HG03064 (cell line): ENCODE measurements at regions not wholly inside any gene's neighbourhood (a gene's known extent, or its start where the extent isn't known, plus 50 kb on each side); places are given as distances from the start of the nearest gene placed in this dataset.

Experiments used
- ATAC-seq: cut with Tn5 transposase; IDR thresholded peaks from one replicate; pipeline ENCODE4 v1.9.1; 2021; ENCODE audit warnings: low read depth; ENCODE audit not compliant: unreplicated experiment

DNA sequence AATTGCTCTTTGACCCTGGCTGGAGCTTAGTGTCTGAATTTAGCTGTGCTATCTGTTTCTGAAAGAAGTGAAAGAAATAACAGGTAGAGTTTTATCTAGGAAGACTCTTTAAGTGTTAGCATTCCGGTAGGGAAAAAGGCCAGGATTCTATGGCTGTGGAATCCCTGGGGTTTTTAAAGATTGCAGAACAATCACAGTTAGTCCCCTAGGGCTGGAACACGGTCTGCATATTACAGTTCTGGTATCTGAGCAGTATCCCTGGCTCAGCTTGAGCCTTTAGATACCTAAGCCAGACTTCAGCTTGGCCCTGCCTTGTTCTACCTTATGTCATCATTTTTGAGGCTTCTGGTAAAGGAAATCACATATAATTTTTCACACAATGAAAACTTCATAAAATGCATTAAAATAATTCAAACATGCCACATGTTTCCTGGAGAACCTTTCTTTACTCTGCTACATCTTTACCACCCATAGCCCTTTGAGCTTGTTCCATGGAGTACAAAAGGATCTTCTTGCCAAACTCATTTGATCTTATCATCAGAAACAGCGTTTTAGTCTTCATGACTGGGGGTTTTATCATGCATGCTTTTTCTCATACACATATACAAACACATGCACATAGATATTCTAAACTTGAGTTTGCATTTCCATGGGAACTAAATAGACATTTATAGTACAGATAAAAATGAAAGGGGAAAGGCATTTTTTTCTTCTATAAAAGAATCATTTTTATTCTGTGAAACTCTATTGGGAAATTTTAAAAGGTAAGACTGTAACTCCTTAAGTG is 410.8 kb downstream of the CETN3 start:
- no peak for ATAC-seq

- ATAC-seq, result no peak
Measured at GRCh38 chr5:89996890-89997289, 412.7 kb downstream of the CETN3 start.

GRCh38 chr5:89996335-89996734 is 413.2 kb downstream of the CETN3 start:
- ATAC-seq, result no peak

DNA sequence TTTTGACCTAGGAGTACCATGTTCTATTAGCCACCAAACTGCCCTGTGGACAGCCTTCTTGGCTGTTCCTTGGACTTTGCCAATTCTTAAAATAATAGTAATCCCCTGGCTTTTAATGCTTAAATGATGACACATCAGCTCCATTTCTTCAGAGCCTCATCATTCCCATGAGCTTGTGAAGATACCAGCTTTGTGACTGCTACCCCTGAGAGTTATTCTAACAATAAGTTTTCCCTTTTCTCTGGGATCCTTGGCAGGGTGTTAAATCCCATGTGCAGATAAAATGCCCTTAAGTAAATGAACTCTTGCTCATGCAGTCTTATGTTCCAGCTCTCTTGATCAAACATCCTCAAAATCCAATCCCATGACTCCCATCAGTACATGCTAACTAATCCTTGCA is 415.3 kb downstream of the CETN3 start:
- no peak for ATAC-seq

GRCh38 chr5:89992201-89992600 is 417.4 kb downstream of the CETN3 start:
- no peak for ATAC-seq

DNA sequence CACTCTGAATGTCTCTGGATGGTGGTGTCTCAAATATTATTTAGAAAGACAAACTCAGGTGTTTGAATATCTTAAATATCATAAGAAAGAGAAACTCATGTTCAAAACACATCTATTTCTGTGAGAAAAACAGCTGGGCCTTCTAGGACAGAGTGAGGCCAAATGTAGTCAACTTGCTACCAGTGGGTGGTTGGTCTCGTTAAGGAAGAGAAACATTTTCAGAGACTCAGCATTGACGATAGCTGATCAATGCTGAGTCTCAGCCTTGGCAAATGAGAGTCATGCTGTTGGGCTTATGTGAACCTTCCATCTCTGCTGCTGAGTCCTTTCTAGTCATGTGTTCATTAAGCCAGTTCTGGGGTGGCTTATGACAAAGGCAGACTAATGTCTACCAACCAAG is 418.0 kb downstream of the CETN3 start:
- ATAC-seq, result no peak

DNA sequence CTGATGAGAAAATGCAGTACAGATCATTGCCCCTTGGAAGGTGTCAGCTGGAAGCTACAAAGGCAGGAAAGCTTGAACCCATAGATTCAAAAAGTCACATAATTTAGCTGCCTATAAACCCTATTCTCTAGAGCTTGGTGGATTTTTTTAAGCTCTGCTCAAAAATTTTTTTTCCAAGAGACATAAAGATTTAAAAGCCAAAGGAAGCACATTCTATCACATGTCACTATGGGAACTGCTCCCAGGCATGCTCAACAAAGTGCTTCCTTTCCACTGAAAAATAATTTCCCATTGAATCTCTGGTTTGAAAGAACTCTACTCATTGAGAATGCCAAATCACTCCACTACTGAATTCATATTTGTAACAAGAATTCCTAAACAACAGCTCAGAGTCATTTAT is 419.8 kb downstream of the CETN3 start:
- ATAC-seq, result no peak

DNA sequence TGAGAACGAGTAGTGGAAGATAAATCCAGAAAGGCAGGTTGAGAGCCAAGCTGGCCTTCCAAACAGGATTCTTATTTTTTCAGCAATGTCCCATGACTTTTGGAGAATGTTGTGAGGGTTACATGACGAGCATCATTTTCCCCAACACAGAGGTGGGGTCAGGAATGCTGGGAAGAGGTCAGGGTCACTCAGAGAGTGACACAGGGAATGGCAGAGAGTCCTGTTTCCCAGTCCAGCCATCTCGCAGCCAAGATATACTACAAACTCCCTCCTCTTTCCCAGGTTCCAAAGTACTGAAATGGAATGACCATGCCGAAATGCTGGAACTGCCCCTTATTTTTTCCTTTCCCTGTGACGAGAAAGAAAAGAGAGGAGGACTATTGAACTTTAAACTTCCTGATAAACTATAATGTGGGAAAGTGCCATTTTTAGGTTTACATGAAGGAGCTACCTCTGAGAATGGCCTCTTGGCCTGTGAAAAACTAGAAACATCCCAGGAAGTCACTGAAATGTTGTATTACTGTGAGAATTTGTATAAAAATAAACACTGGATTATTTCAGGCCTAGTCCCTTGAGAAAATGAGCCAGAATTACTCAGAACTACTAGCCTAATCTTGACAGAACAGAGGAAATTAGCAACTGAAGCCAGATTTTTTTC is 420.4 kb downstream of the CETN3 start:
- ATAC-seq, result no peak

DNA sequence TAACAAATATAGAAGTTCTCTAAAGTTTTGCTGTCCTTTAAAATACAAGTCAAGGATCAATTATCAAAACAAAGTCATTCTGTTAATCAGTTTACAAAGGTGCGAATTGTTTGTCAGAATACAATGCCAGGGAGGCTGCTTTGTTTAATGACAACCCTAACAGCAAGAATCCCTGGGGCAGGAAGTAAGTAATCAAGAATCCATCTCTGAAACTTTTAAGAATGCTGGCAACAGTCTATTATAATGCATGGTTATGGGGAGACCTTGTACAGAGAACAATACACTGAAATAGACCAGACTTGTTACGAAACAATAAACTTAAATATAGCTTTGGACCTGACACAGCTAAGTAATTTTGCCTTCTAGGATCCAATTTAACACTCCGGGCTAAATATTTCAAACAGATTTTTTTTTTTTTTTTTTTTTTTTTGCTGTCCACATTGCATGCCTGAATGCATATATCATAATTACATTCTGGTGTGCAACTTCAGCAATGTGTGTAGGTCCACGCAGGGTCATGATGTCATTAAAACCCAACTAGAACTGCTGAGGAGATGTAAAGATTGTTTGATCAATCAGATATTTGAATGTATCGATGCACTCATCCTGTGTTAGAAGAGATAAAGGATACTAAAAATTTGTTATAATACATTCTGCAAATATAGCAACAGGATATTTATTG is 421.3 kb downstream of the CETN3 start:
- no peak for ATAC-seq

DNA sequence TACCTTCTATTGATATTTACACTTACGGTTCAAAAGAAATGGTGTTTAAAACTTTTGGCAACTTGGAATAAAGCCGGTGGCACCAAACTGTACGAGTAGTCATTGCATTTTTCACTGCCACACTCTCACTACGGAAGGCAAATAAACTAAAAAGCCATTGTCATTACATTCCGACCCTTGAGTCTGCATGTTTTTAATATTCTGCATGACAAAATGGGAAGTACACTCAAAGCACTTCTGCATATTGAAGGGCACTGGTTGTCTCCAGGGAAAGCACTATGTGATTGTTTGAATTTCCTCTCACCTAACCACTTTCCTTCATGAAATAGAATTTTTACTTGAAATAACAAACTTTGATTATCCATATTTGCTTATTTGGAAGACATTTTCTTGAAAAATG is 426.3 kb downstream of the CETN3 start:
- ATAC-seq, result no peak

GRCh38 chr5:89981878-89982773 is 427.4 kb downstream of the CETN3 start:
- ATAC-seq, result no peak

DNA sequence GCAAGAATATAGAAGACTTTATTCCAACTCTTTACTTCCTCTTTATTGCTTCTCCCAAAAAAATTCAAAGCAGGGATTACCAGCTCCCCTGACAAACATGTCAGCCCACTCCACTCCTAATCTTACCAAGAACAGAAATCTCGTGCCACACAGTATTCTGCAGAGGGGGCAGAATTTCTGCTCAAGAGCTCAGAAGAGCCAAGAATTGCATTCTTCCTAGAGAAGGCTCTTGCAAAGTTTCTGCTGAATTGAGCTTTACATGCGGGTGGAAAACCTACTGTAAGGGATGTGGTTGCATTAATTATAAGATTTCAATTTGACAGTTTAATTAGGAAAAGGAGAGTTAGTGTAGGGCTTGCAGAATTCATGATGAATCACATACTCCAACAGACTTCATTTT is 428.5 kb downstream of the CETN3 start:
- no peak for ATAC-seq

DNA sequence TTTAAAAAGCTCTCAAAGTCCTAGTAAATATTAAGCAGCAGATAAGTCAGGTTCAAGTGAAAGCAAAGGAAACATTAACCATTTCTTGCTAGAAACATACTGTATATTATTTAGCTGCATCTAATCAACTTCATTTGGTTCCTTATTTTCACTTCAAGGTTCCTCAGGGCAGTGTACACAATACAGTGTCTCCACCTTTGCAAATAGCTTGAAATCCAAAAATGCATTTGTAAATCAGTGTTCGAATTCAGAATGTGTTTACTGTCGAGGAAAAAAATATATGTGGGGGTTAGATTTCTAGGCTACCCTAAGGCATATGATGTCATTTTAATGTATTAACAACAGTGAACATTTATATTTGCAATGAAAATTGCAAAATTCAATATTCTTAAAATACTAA is 436.0 kb downstream of the CETN3 start:
- ATAC-seq, result no peak

GRCh38 chr5:89972901-89973300 is 436.7 kb downstream of the CETN3 start:
- no peak for ATAC-seq

- ATAC-seq, result no peak
Measured at GRCh38 chr5:89968958-89969381, 440.6 kb downstream of the CETN3 start.

- no peak for ATAC-seq
Measured at GRCh38 chr5:89967771-89968444, 441.6 kb downstream of the CETN3 start.

DNA sequence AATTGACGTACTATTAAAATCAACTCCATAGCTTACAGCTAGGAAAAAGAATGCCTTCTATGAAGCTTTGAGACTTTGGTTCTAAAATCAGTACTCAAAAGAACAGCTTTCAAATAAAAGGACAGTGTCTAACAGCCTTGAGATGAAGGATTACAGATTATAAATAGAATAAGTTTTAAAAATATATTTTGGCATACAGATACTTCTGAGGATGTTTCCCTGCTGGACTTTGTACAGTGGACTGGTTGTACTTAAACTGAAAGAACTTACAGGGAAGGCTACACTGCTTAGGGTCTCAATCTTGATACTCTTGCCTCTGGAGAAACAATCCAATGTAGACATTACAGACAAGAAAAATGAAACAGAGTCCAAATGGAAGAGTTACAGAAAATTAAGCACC is 452.7 kb downstream of the CETN3 start:
- ATAC-seq, result no peak

DNA sequence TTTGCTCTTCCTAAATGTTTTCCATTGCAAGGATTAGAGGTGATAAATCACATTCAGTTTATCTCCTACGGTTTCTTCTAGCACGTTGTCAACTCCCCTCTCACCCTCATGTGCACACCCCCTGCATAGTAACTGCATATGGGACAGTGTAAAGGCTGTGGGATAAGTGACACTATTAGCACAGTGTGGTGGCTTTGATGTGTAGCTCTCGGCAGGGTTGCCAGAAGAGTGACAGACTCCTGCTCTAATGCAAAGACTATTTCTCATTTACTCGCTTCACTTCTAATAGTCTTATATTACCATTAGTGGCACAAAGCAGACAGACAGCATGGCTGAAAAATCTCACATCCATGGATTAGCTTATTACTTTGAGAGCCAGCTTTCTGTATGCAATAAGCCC is 454.6 kb downstream of the CETN3 start:
- ATAC-seq, result no peak

- ATAC-seq, result no peak
Measured at GRCh38 chr5:89951876-89952275, 457.7 kb downstream of the CETN3 start.

DNA sequence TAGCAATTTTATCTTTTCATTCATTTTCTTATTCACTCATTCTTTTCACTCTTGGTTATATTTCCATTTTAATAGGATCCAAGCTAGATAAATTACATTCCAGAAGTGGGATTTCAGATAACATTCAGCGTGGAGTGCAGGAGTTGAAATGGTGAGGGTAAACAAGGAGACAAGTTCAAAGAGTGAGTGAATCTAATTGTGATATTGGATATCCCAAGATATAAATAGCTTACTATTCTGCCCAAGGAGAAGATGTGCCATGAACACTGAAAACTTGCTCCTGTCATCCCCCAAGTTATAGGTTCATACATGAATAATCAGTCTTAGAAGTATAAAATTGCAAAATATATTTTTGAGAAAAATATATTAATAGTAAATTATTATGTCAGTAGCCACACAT is 459.3 kb downstream of the CETN3 start:
- no peak for ATAC-seq
